ENCODE measurements at regions not wholly inside any gene's neighbourhood (a gene's known extent, or its start where the extent isn't known, plus 50 kb on each side); places are given as distances from the start of the nearest gene placed in this dataset.

GRCh38 chr3:24673596-24673995, 178.9 kb upstream of the THRB start:
- ChIA-PET CTCF (no interaction called here), POLR2A (no interaction called here)
- Histone ChIP-seq H3K4me3 (ENCODE audit: low read depth, low read length) (no peak overlapping the region), H3K36me3 (ENCODE audit: control insufficient read depth, insufficient read depth, low read length) (no peaks in the 10 kb centered on the region), H3K9me3 (no peaks in the 10 kb centered on the region), H3K4me1 (no peaks in the 10 kb centered on the region), H3K27me3 (replicated peaks; ENCODE audit: control insufficient read depth, insufficient read depth, low read length) (no peaks in the 10 kb centered on the region)
- intact Hi-C loops (cut with micrococcal nuclease; ENCODE audit: unreplicated experiment), result no loop called here
- no peaks in the 10 kb centered on the region for H3K36me3 Mint-ChIP-seq (ENCODE audit: insufficient read depth, unreplicated experiment)
- no peaks in the 10 kb centered on the region for H3K4me1 Mint-ChIP-seq (ENCODE audit: low read depth, unreplicated experiment)
- no TSS peak for BruUV-seq (replicated peaks)
- H3K27me3 Mint-ChIP-seq (ENCODE audit: insufficient read depth, unreplicated experiment), result no peaks in the 10 kb centered on the region
- no peak for DNase-seq
- H3K4me3 Mint-ChIP-seq (ENCODE audit: unreplicated experiment), result no peak overlapping the region
- no peak overlapping the region for H3K27ac Mint-ChIP-seq (ENCODE audit: unreplicated experiment)
- no peak for TF ChIP-seq CTCF (IDR thresholded peaks at IDR 0.05; ENCODE audit: insufficient read depth in 1 of 2, low read depth in 1 of 2, low read length in 1 of 2, severe bottlenecking in 1 of 2, unreplicated experiment in 1 of 2)
- H3K9me3 Mint-ChIP-seq (ENCODE audit: unreplicated experiment), result no peaks in the 10 kb centered on the region

- Mint-ChIP-seq H3K27me3 (ENCODE audit: insufficient read depth, unreplicated experiment) (no peaks in the 10 kb centered on the region), H3K36me3 (ENCODE audit: insufficient read depth, unreplicated experiment) (no peaks in the 10 kb centered on the region), H3K9me3 (ENCODE audit: unreplicated experiment) (no peaks in the 10 kb centered on the region), H3K4me1 (ENCODE audit: low read depth, unreplicated experiment) (no peaks in the 10 kb centered on the region), H3K27ac (ENCODE audit: unreplicated experiment) (no peak overlapping the region), H3K4me3 (ENCODE audit: unreplicated experiment) (no peak overlapping the region)
- H3K4me3 ChIP-seq (ENCODE audit: low read depth, low read length), result no peak overlapping the region
- intact Hi-C loops (cut with micrococcal nuclease; ENCODE audit: unreplicated experiment), result no loop called here
- no peaks in the 10 kb centered on the region for H3K27me3 ChIP-seq (replicated peaks; ENCODE audit: control insufficient read depth, insufficient read depth, low read length)
- no peak for DNase-seq
- H3K36me3 ChIP-seq (ENCODE audit: control insufficient read depth, insufficient read depth, low read length), result no peaks in the 10 kb centered on the region
- BruUV-seq (replicated peaks), result no TSS peak
- no peaks in the 10 kb centered on the region for H3K4me1 ChIP-seq
- H3K9me3 ChIP-seq, result no peaks in the 10 kb centered on the region
- POLR2A ChIA-PET, result no interaction called here
- CTCF ChIA-PET, result no interaction called here
- TF ChIP-seq CTCF (IDR thresholded peaks at IDR 0.05; ENCODE audit: insufficient read depth in 1 of 2, low read depth in 1 of 2, low read length in 1 of 2, severe bottlenecking in 1 of 2, unreplicated experiment in 1 of 2), result no peak
Measured at GRCh38 chr3:24674261-24674660, 179.6 kb upstream of the THRB start.

- no TSS peak for BruUV-seq (replicated peaks)
- Mint-ChIP-seq H3K27ac (ENCODE audit: unreplicated experiment) (no peak overlapping the region), H3K36me3 (ENCODE audit: insufficient read depth, unreplicated experiment) (no peaks in the 10 kb centered on the region), H3K9me3 (ENCODE audit: unreplicated experiment) (no peaks in the 10 kb centered on the region), H3K4me1 (ENCODE audit: low read depth, unreplicated experiment) (no peaks in the 10 kb centered on the region), H3K27me3 (ENCODE audit: insufficient read depth, unreplicated experiment) (no peaks in the 10 kb centered on the region), H3K4me3 (ENCODE audit: unreplicated experiment) (no peak overlapping the region)
- Histone ChIP-seq H3K9me3 (no peaks in the 10 kb centered on the region), H3K36me3 (ENCODE audit: control insufficient read depth, insufficient read depth, low read length) (no peaks in the 10 kb centered on the region), H3K27me3 (replicated peaks; ENCODE audit: control insufficient read depth, insufficient read depth, low read length) (no peaks in the 10 kb centered on the region), H3K4me3 (ENCODE audit: low read depth, low read length) (no peak overlapping the region), H3K4me1 (no peaks in the 10 kb centered on the region)
- ChIA-PET POLR2A (no interaction called here), CTCF (no interaction called here)
- intact Hi-C loops (cut with micrococcal nuclease; ENCODE audit: unreplicated experiment), result no loop called here
- no peak for TF ChIP-seq CTCF (IDR thresholded peaks at IDR 0.05; ENCODE audit: insufficient read depth in 1 of 2, low read depth in 1 of 2, low read length in 1 of 2, severe bottlenecking in 1 of 2, unreplicated experiment in 1 of 2)
- DNase-seq, result no peak
Measured at GRCh38 chr3:24678021-24678420, 183.4 kb upstream of the THRB start.

All from Caco-2 (cell line).